SK-N-SH treated with all-trans-retinoic acid at 6 μM for 48 hours (cell line): ENCODE measurements at regions not wholly inside any gene's neighbourhood (a gene's known extent, or its start where the extent isn't known, plus 50 kb on each side); places are given as distances from the start of the nearest gene placed in this dataset.

Source experiments
- ATAC-seq: fragments of 200-7000 bp; cut with Tn5 transposase; 3 replicates; pipeline ENCODE4 v1.9.1; 2020; ENCODE audit warnings: mild to moderate bottlenecking, moderate library complexity
- ARNTL ChIP-seq: fragments of 450-650 bp; formaldehyde crosslinking; IDR thresholded peaks from 2 replicates; pipeline ENCODE4 v1.5.0; 2020; ENCODE audit warnings: low read depth, mild to moderate bottlenecking, moderate library complexity, borderline replicate concordance
- BACH2 ChIP-seq: fragments of 250-450 bp; sonication (Bioruptor Pico); IDR thresholded peaks from 2 replicates; pipeline ENCODE4 v1.9.0; 2021; ENCODE audit warnings: mild to moderate bottlenecking, borderline replicate concordance
- CSDC2 ChIP-seq: fragments of 250-450 bp; sonication (Bioruptor Pico); IDR thresholded peaks from 2 replicates; pipeline ENCODE4 v1.5.0; 2020; ENCODE audit warnings: mild to moderate bottlenecking, moderate library complexity
- ESRRG ChIP-seq: fragments of 250-450 bp; sonication (Bioruptor Pico); IDR thresholded peaks from 2 replicates; pipeline ENCODE4 v1.6.1; 2021; ENCODE audit warnings: mild to moderate bottlenecking
- GLIS3 ChIP-seq: fragments of 250-450 bp; sonication (Bioruptor Pico); IDR thresholded peaks from 2 replicates; pipeline ENCODE4 v1.5.0; 2020; ENCODE audit warnings: mild to moderate bottlenecking, moderate library complexity
- ISL1 ChIP-seq: fragments of 250-450 bp; sonication (Bioruptor Pico); IDR thresholded peaks from 2 replicates; pipeline ENCODE4 v2.1.2; 2022; ENCODE audit warnings: mild to moderate bottlenecking, moderate library complexity
- OSR1 ChIP-seq: fragments of 250-450 bp; sonication (Bioruptor Pico); IDR thresholded peaks from 2 replicates; pipeline ENCODE4 v1.8.0; 2022; ENCODE audit warnings: moderate library complexity, mild to moderate bottlenecking, inconsistent platforms
- PATZ1 ChIP-seq: fragments of 250-450 bp; sonication (Bioruptor Pico); IDR thresholded peaks from 2 replicates; pipeline ENCODE4 v1.8.0; 2020; ENCODE audit warnings: mild to moderate bottlenecking, moderate library complexity, borderline replicate concordance
- POU6F1 ChIP-seq: fragments of 250-450 bp; sonication (Bioruptor Pico); IDR thresholded peaks from 2 replicates; pipeline ENCODE4 v1.8.0; 2021; ENCODE audit warnings: low read depth, mild to moderate bottlenecking, moderate library complexity, borderline replicate concordance
- PPARA ChIP-seq: fragments of 250-450 bp; sonication (Bioruptor Pico); IDR thresholded peaks from 2 replicates; pipeline ENCODE4 v1.5.0; 2020; ENCODE audit warnings: mild to moderate bottlenecking, borderline replicate concordance
- RARB ChIP-seq: fragments of 250-450 bp; sonication (Bioruptor Pico); IDR thresholded peaks from 2 replicates; pipeline ENCODE4 v1.8.0; 2021; ENCODE audit warnings: mild to moderate bottlenecking, moderate library complexity
- SNAI2 ChIP-seq: fragments of 250-450 bp; sonication (Bioruptor Pico); IDR thresholded peaks from 2 replicates; pipeline ENCODE4 v1.5.0; 2020; ENCODE audit warnings: mild to moderate bottlenecking, moderate library complexity
- TCF4 ChIP-seq: fragments of 250-450 bp; sonication (Bioruptor Pico); IDR thresholded peaks from 2 replicates; pipeline ENCODE4 v1.8.0; 2021; ENCODE audit warnings: mild to moderate bottlenecking, moderate library complexity, borderline replicate concordance
- TOX ChIP-seq: fragments of 250-450 bp; sonication (Bioruptor Pico); IDR thresholded peaks from 2 replicates; pipeline ENCODE4 v1.8.0; 2021; ENCODE audit warnings: mild to moderate bottlenecking, moderate library complexity, borderline replicate concordance
- ZC3H10 ChIP-seq: fragments of 250-450 bp; sonication (Bioruptor Pico); IDR thresholded peaks from 2 replicates; pipeline ENCODE4 v1.5.1; 2021; ENCODE audit warnings: mild to moderate bottlenecking, moderate library complexity
- ZFP3 ChIP-seq: fragments of 250-450 bp; sonication (Bioruptor Pico); IDR thresholded peaks from 2 replicates; pipeline ENCODE4 v1.5.0; 2020; ENCODE audit warnings: mild to moderate bottlenecking, moderate library complexity
- ZFP30 ChIP-seq: fragments of 450-650 bp; formaldehyde crosslinking; IDR thresholded peaks from 2 replicates; pipeline ENCODE4 v1.5.0; 2022; ENCODE audit warnings: mild to moderate bottlenecking, moderate library complexity
- ZNF565 ChIP-seq: fragments of 450-650 bp; formaldehyde crosslinking; conservative IDR thresholded peaks from 2 replicates; pipeline ENCODE4 v1.5.0; 2020; ENCODE audit warnings: low read depth, mild to moderate bottlenecking, moderate library complexity
- ZNF70 ChIP-seq: fragments of 450-650 bp; formaldehyde crosslinking; IDR thresholded peaks from 2 replicates; pipeline ENCODE4 v1.5.0; 2020; ENCODE audit warnings: mild to moderate bottlenecking, moderate library complexity
- ZNF8 ChIP-seq: fragments of 450-650 bp; formaldehyde crosslinking; IDR thresholded peaks from 2 replicates; pipeline ENCODE4 v1.5.0; 2020; ENCODE audit warnings: mild to moderate bottlenecking, moderate library complexity
- TF ChIP-seq, protein P1 (sequence below): fragments of 250-450 bp; sonication (Bioruptor Pico); IDR thresholded peaks from 2 replicates; pipeline ENCODE4 v1.5.0; 2020; ENCODE audit warnings: mild to moderate bottlenecking, moderate library complexity
- TF ChIP-seq, protein P2 (sequence below): fragments of 250-450 bp; sonication (Bioruptor Pico); IDR thresholded peaks from 2 replicates; pipeline ENCODE4 v1.5.1; 2020; ENCODE audit warnings: low read depth, mild to moderate bottlenecking, moderate library complexity

DNA sequence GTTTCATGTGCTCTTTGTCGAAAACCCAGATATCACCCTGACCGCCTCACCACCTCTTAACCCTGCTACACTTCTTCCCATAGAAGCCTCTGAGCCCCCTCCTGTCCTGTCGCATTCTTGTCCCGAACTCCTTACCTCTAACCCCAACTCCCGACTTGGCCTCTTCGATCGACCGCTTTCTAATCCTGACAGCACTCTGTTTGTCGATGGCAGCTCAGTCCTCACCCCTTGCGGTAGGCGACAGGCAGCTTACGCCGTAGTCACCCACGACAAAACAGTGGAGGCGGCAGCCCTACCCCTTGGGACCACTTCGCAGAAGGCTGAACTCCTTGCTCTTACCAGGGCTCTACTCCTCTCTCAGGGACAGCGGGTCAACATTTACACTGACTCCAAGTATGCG is 961.7 kb downstream of the RPA4 start (continued):
- TF ChIP-seq, protein P1, sequence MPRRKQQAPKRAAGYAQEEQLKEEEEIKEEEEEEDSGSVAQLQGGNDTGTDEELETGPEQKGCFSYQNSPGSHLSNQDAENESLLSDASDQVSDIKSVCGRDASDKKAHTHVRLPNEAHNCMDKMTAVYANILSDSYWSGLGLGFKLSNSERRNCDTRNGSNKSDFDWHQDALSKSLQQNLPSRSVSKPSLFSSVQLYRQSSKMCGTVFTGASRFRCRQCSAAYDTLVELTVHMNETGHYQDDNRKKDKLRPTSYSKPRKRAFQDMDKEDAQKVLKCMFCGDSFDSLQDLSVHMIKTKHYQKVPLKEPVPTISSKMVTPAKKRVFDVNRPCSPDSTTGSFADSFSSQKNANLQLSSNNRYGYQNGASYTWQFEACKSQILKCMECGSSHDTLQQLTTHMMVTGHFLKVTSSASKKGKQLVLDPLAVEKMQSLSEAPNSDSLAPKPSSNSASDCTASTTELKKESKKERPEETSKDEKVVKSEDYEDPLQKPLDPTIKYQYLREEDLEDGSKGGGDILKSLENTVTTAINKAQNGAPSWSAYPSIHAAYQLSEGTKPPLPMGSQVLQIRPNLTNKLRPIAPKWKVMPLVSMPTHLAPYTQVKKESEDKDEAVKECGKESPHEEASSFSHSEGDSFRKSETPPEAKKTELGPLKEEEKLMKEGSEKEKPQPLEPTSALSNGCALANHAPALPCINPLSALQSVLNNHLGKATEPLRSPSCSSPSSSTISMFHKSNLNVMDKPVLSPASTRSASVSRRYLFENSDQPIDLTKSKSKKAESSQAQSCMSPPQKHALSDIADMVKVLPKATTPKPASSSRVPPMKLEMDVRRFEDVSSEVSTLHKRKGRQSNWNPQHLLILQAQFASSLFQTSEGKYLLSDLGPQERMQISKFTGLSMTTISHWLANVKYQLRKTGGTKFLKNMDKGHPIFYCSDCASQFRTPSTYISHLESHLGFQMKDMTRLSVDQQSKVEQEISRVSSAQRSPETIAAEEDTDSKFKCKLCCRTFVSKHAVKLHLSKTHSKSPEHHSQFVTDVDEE (CRISPR knock-in tag), result no peak
- TF ChIP-seq OSR1 (CRISPR knock-in tag) (no peak), CSDC2 (no peak)
- TF ChIP-seq, protein P2, sequence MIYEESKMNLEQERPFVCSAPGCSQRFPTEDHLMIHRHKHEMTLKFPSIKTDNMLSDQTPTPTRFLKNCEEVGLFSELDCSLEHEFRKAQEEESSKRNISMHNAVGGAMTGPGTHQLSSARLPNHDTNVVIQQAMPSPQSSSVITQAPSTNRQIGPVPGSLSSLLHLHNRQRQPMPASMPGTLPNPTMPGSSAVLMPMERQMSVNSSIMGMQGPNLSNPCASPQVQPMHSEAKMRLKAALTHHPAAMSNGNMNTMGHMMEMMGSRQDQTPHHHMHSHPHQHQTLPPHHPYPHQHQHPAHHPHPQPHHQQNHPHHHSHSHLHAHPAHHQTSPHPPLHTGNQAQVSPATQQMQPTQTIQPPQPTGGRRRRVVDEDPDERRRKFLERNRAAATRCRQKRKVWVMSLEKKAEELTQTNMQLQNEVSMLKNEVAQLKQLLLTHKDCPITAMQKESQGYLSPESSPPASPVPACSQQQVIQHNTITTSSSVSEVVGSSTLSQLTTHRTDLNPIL (CRISPR knock-in tag), result no peak

- ATAC-seq, result no peak
- TF ChIP-seq ZNF8 (CRISPR knock-in tag), result no peak
- no peak for TF ChIP-seq TOX
- no peak for TF ChIP-seq ARNTL (CRISPR knock-in tag)
- no peak for TF ChIP-seq ISL1 (CRISPR knock-in tag)
- no peak for TF ChIP-seq ZNF70
- TF ChIP-seq PATZ1 (CRISPR knock-in tag), result no peak
- TF ChIP-seq, protein P2 (CRISPR knock-in tag), result no peak
- TF ChIP-seq POU6F1, result no peak
- no peak for TF ChIP-seq ZFP3
- TF ChIP-seq SNAI2 (CRISPR knock-in tag), result no peak
Measured at GRCh38 chrX:97846228-97846627, 962.5 kb downstream of the RPA4 start.

GRCh38 chrX:97846718-97847237 is 963.1 kb downstream of the RPA4 start:
- TF ChIP-seq RARB (no peak), CSDC2 (no peak), GLIS3 (no peak), PATZ1 (CRISPR knock-in tag) (no peak), PPARA (CRISPR knock-in tag) (no peak), ZFP30 (CRISPR knock-in tag) (no peak), ZNF565 (no peak), ESRRG (CRISPR knock-in tag) (no peak), ARNTL (CRISPR knock-in tag) (no peak), TOX (no peak), BACH2 (CRISPR knock-in tag) (no peak), OSR1 (CRISPR knock-in tag) (no peak), TCF4 (CRISPR knock-in tag) (no peak), SNAI2 (CRISPR knock-in tag) (no peak), ZFP3 (no peak), ZC3H10 (no peak)
- TF ChIP-seq, protein P1 (CRISPR knock-in tag), result no peak
- TF ChIP-seq, protein P2 (CRISPR knock-in tag), result no peak
- ATAC-seq, result no peak
